ENCODE measurements at regions not wholly inside any gene's neighbourhood (a gene's known extent, or its start where the extent isn't known, plus 50 kb on each side); places are given as distances from the start of the nearest gene placed in this dataset.

GRCh38 chr5:65070026-65070425, 301.3 kb downstream of the CWC27 start:
- ChIA-PET CTCF (ENCODE audit: partially characterized antibody) (interaction anchor here (2.7 kb wide), 1 partner anchor 32 kb away, joined by 7 read pairs; no protein-coding TSS in a partner anchor), POLR2A (ENCODE audit: partially characterized antibody) (no interaction called here)
- Histone ChIP-seq H4K8ac (ENCODE audit: extremely low read depth, insufficient read depth, low read length) (no peak overlapping the region), H4K5ac (ENCODE audit: insufficient read length, low read depth, low read length) (no peak overlapping the region), H4K91ac (replicated peaks; ENCODE audit: insufficient read length, low read length) (no peak overlapping the region), H3K56ac (replicated peaks; ENCODE audit: insufficient read length, low read depth, low read length) (no peak overlapping the region), H4K20me1 (replicated peaks in 1 of 2; ENCODE audit: control insufficient read depth in 1 of 2, insufficient read depth in 2 of 2, low read length in 2 of 2) (no peaks in the 10 kb centered on the region), H2BK5ac (ENCODE audit: low read depth, low read length) (no peak overlapping the region), H3K23ac (ENCODE audit: insufficient read length) (no peak overlapping the region), H2AK5ac (ENCODE audit: low read depth, low read length) (no peak overlapping the region), H3K27me3 (replicated peaks in 1 of 4; ENCODE audit: control insufficient read depth in 3 of 4, extremely low read depth in 1 of 4, insufficient read depth in 3 of 4, low read length in 3 of 4) (no peaks in the 10 kb centered on the region), H2AFZ (ENCODE audit: low read length) (no peak overlapping the region), H3K4me3 (ENCODE audit: extremely low read depth in 1 of 4, insufficient read depth in 2 of 4, low read depth in 3 of 4, low read length in 4 of 4) (no peak overlapping the region), H3K36me3 (ENCODE audit: control insufficient read depth in 2 of 4, insufficient read depth in 4 of 4, low read length in 3 of 4) (no peaks in the 10 kb centered on the region), H2BK20ac (ENCODE audit: low read length) (no peak overlapping the region), H3K9ac (replicated peaks in 1 of 4; ENCODE audit: extremely low read depth in 1 of 4, low read depth in 3 of 4, low read length in 3 of 4) (no peak overlapping the region), H3K4me2 (ENCODE audit: insufficient read depth in 1 of 2, low read depth in 2 of 2, low read length in 2 of 2) (no peak overlapping the region), H3K4me1 (replicated peaks in 1 of 4; ENCODE audit: control insufficient read depth in 3 of 4, insufficient read depth in 4 of 4, low read length in 3 of 4) (peaks cover 0 to 7% (median 3%) of the 10 kb centered on the region in 4 experiments; a peak in 3 of 7 replicates), H3K18ac (ENCODE audit: extremely low read depth, low read length) (no peak overlapping the region), H3K14ac (ENCODE audit: insufficient read length) (no peak overlapping the region), H3K9me3 (ENCODE audit: insufficient read depth in 2 of 2, low read depth in 1 of 2, low read length in 1 of 2) (no peaks in the 10 kb centered on the region), H3K23me2 (ENCODE audit: low read depth, low read length) (no peaks in the 10 kb centered on the region), H3K4ac (replicated peaks; ENCODE audit: insufficient read length, low read depth, low read length) (no peak overlapping the region), H3K27ac (ENCODE audit: low read depth, low read length) (no peak overlapping the region), H3K79me1 (ENCODE audit: low read depth, low read length) (no peaks in the 10 kb centered on the region), H2BK120ac (replicated peaks; ENCODE audit: low read depth, low read length) (no peak overlapping the region), H3K79me2 (ENCODE audit: control insufficient read depth in 1 of 2, insufficient read depth in 2 of 2, low read length in 2 of 2) (no peaks in the 10 kb centered on the region), H2BK12ac (ENCODE audit: low read depth, low read length) (no peak overlapping the region), H2BK15ac (ENCODE audit: low read length) (no peak overlapping the region)
- FAIRE-seq (no peak), DNase-seq (ENCODE audit: low read depth in 1 of 2, low spot score in 2 of 2) (no peak)
- no peak for TF ChIP-seq PHF8 (conservative IDR thresholded peaks at IDR 0.05; ENCODE audit: low read depth, low read length)
- WGBS, 2 experiments (ENCODE audit: extremely low coverage in 1 of 2, insufficient coverage in 1 of 2, insufficient read length in 1 of 2, insufficient replicate concordance in 2 of 2, low coverage in 1 of 2, low lambda C conversion rate in 2 of 2, missing lambda C conversion rate in 1 of 2), result 63% methylated on average over 1 of the region's 1 CpG; no CpG with 5 or more reads in 1 of the 2 experiments

All from H1 (cell line).